ENCODE measurements at regions not wholly inside any gene's neighbourhood (a gene's known extent, or its start where the extent isn't known, plus 50 kb on each side); places are given as distances from the start of the nearest gene placed in this dataset.

DNA sequence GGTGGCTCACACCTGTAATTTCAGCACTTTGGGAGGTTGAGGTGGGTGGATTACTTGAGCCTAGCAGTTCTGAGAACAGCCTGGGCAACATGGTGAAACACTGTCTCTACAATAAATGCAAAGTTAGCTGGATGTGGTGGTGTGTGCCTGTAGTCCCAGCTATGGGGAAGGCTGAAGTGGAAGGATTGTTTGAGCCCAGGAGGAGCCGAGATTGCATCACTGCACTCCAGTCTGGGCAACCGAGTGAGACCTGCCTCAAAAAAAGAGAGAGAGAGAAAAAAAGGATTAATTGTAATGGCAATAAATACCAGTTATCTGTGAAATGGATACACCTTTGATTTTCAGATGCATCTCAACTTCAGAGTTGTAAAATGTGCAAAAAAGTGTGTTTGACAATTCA lies 58.8 kb downstream of the SPRY1 start:
- no peak for DNase-seq

DNA sequence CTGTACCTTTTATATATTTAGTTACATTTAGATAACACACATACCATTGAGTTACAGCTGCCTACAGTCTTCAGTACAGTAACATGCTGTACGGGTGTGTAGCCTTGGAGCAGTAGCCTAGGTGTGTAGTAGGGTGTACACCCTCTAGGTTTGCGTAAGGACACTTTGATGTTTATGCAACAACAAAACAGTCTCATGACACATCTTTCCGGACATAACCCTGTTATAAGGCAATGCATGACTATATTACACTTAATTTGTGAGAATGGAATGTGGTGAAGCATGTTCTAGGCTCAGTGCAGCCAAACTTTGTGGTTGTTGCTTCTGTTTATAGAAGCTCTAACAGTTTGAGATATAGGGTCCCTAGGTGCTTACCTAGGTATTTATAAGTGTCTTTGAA lies 65.4 kb downstream of the SPRY1 start:
- no peak for DNase-seq

DNA sequence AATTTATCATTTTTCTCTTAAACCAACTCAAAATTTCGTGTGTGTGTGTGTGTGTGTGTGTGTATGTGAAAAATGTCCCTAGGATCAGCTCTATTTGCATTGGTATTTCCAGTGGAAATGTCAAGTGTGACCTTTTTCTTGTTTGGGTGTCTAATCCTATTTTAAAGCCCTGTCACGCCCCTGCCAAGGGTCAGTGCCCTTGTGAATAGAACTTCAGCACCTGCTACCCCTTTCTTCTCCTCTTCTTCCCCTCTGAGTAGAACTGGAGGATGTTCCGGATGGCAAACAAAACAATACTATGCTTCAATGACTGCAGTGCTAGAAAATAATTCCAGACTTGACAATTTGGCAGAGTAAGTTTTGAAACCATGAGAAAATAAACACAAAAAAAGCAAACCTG lies 67.3 kb downstream of the SPRY1 start:
- no peak for DNase-seq

DNA sequence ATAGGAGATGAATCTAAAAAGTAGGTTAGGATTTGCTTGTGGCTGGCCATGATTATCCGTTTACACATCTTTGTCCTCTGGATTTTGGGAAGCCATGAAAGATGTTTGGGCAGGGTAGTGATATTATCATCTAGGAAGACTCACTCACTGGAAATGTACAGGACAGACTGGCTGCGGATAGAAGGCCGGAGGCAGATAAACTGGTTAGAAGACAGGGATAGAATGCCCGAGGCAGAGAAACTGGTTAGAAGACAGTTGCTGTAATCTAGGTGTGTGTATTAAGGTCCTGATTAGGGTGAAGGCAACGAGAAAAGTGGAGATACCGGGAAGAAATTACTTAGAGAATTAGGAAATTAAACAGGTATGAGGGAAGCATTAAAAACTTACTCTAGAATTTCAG lies 68.8 kb downstream of the SPRY1 start:
- DNase-seq = no peak

DNA sequence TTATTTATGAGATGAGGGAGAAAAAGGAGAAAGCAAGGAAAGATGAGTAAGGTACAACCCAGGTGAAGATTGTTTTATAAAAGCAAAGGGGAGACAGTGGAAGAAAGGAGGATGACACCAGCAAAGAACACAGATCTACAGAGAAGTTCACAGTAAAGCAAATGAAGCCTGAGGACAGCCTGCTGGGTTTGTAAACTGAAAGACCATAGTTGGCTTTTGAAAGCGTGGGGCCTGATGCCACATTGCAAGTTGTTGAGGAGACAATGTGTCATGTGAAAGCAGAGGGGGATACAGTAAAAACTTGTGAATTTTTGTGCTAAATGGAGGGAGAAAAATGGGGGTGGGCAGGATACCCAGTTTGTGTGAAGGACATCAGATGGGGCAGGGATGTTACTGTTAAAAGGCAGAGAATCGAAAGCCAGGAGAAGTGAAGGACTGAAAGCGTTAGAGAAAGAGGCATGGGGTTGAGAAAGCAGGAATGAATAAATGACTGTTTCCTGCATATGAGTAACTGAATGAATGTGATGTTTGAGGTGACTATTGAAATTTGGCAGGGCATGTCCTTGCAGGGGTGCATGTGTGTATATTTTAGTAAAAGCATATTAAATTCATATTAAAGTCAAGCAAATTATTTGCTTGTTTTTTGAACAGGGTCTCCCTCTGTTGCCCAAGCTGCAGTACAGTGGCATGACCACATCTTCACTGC lies 69.6 kb downstream of the SPRY1 start:
- DNase-seq = no peak

DNA sequence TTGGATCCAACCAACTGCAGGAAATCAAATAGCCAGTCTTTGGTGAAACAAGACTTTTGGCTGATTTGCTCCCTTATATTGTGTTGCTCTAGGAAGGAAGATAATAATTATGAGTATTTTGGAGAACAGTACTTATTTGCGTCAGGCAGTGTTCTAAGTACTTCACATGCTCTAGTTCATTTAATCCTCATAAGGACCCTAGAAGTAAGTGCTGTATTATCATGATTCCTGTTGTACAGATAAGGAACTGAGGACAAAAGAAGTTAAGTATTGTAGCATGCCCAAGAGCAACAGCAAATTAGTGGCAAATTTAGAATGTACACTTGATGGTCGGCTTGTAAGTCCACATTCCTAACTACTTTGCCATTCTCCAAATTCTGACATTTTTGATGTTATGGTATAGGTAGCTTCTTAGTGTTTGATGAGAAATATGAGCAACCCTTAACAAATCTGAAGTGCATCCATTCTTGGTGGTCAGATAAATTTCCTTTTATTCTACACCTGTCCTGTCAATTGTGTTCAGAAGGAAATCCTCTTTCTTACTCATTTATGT lies 72.0 kb downstream of the SPRY1 start:
- no peak for DNase-seq

DNA sequence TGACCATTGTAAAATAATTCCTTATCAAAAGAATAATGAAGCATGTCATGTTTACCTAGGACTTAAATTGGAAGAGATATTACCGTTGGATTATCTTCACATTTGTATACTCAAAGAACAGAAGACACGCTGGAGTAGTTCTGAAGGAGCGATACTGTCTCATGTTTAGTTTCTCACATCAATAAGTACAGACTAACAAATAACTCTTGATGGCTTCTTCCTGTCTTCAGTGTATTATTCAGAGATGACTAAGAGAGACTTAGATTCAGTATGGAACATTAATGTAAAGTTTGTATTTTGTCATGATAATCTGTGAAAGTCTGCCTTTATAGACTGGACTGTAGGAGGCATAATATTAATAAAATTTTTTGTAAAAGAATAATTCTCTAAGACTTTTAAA lies 72.7 kb downstream of the SPRY1 start:
- no peak for DNase-seq

DNA sequence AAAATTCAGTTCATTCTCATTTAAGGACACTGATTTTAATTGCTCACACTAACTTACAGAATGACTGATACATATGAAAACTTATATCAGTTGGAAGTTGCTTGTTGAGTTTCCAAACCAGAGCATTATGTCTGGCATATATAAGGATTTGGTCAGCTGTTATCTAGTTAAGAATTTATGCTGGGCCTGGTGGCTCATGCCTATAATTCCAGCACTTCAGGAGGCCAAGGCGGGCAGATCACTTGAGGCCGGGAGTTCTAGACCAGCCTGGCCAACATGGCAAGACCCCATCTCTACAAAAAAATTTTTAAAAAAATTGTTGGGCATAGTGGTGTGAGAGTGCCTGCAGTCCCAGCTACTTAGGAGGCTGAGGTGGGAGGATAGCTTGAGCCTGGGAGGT lies 73.1 kb downstream of the SPRY1 start:
- DNase-seq = no peak

DNA sequence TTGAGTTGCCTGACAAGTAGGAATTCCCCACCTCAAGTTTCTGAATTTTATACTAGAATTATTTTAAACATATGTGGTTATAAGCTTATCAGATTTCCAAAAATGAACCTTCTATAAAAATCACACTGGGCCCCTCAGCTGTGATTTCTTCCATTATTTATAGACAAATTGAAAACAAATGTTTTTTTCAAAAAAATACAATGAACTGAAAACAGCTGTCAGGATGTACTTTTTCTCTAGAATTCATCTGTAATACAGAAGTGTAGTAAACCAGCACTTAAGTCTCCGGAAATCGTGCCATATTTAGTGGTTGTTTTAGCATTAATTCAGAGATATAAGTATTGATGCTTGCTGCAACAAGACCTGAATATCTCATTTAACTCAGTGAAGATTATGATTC lies 74.0 kb downstream of the SPRY1 start:
- no peak for DNase-seq

DNA sequence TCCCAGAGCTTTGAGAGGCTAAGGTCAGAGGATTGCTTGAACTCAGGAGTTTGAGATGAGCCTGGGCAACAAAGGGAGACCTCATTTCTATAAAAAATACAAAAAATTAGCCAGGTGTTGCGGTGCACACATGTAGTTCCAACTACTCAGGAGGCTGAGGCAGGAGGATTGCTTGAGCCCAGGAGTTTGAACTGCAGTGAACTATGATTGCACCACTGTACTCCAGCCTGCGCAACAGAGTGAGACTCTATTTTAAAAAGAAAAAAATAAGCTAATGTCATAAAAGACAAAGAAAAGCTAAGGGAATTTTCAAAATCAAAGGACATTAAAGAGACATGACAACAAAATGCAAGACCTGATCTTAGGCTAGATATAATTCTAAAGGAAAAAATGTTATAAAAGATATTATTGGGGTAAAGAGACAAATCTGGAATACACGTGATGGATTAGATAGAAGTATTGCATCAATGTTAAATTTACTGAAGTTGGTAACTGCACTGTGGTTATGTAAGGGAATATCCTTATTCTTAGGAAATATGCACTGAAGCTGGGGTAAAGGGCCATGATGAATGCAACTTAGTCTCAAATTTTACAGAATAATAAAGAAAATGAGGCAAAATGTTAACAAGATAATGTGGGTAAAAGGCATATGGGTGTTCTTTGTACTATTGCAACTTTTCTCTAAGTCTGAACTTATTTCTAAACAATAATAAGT lies 75.2 kb downstream of the SPRY1 start:
- DNase-seq = no peak

DNA sequence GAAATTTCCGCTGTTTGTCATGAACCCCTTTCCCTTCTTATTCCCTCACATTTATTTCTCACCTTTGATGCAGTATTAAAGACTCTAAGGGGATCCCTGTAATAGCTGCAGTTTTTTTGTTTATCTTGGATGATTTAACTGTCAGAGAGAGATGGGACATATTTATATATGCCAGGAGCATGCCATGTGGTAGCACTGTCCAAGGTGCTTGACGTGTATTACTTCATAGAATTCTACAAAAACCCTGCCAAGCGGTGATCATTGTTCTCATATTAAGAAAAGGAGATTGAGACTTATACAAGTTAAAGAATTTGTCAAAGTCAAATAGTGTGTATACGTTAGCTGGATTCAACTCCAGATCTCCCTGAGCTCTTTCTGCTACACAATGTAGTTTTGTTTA lies 78.2 kb downstream of the SPRY1 start:
- DNase-seq = no peak

DNA sequence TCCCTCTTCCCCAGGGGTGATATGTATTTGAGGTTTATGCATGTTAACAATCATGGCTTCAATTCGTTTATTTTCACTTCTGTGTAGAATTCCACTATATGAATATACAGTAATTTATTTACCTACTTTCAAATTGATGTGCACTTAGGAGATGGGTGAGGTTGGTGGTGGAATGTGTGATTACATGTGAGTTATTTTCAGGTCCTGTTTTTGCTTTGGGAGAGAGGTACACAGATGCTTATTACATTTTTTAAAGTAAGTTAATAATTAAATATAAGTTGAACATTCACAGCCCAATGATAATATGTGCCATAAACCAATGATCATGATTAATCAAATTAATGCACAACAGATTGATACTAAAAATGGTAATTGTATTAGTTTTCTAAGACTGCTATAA lies 79.5 kb downstream of the SPRY1 start:
- DNase-seq = no peak

DNA sequence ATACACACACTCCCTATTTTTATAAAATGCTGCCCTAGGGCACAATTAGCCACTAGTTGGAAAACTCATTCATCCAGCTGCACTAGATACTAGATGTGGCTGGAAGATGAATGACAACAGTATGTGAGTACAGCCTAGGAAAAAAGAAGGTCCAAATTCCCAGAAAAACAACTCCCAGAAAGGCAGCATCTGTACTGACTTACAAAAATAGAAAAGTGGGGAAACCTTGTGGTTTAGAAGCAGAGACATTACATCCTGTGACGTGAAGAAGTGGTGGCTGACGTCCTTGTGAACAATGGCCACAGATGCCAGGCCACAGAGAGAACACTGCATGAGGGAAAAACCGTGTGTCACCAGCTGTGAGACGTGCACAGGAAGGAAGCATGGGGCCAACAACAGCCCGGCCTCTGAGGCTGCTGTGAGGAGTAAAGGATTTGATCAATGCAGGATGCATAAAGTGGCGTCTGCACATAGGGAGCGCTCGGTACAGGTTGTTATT lies 81.2 kb downstream of the SPRY1 start:
- DNase-seq = no peak

DNA sequence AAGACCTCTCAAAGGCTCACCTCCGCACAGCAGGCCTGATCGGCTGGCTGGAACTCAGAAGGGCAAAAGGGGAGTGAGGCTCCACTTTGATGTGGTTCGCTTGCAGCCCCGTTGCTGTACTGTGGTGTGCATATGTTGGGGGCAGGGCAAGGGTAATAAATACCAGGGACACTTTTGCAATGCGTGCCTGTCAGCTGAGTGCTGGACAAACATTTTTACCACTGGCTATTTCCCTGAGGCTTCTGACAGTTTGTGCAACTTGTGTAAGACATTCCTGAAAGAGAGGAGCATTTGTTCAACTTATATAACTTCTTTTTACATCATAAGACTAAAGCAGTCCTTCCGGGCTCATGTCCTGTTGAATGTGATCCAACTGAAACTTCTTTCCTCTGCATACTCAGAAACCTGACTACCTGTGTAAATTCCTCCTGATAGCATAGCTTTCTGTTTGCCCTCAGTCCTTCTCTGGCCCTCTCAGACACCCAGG lies 82.3 kb downstream of the SPRY1 start:
- peak; percentile 48 for DNase-seq

DNA sequence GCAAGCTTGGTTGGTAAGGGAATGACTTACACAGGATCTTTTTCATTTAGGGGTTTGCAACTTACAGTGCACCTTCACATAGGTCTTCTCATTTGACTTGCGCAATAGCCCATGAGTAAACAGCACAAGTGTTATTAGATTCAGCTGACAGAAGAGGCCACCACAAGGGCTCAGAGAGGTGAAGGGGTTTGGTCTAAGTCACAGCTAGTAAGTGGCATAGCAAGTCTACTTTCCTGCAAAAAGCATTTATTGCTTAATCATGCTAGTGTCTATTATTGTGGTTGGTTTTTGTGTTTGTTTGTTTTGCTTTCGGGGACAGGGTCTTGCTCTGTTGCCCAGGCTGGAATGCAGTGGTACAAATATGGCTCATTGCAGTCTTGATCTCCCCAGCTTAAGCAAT lies 83.3 kb downstream of the SPRY1 start:
- DNase-seq = no peak

DNA sequence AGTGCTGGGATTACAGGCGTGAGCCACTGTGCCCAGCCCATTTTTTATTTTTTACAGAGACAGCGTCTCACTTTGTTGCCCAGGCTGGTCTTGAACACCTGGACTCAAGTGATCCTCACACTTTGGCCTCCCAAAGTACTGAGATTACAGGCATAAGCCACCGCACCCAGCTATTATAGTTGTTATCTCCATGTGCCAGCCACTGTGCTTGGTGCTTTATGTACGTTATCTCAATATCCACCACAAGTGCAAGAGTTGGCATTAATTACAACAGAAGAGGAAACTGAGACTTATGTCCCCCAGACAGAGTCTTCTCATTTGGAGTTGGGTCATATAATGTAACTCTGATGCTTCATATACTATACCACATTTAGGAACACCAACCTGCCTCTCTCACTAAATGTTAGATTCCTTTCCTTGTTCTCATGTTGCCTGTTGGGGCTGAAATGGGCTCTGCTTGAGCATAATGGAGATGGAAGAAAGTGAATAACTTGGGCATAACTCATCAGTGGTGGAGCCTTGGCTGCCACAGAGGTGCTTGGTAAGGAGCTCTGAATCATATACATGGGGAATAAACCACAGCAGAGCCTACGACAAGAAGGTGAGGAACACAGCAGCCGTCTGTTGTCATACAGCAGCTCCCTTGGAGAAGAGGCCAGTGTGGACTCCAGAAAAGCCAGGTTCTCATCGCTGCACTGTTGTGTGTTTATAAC lies 84.3 kb downstream of the SPRY1 start:
- no peak for DNase-seq

DNA sequence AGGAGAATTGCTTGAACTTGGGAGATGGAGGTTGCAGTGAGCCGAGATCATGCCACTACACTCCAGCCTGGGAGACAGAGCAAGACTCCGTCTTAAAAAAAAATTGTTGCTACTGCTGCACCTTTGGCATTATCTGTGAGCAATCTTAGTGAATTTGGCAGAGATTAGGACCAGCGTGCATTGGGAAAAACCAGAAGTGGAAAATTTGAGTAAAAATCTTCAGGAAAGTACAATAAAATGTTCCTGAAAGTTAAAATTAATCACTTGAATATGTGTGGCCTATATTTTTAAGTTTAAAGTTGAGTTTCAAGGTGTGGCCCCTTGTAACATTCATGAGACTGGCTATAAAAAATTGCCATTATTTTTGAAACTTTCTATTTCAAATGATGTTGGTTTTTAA lies 85.1 kb downstream of the SPRY1 start:
- no peak for DNase-seq

DNA sequence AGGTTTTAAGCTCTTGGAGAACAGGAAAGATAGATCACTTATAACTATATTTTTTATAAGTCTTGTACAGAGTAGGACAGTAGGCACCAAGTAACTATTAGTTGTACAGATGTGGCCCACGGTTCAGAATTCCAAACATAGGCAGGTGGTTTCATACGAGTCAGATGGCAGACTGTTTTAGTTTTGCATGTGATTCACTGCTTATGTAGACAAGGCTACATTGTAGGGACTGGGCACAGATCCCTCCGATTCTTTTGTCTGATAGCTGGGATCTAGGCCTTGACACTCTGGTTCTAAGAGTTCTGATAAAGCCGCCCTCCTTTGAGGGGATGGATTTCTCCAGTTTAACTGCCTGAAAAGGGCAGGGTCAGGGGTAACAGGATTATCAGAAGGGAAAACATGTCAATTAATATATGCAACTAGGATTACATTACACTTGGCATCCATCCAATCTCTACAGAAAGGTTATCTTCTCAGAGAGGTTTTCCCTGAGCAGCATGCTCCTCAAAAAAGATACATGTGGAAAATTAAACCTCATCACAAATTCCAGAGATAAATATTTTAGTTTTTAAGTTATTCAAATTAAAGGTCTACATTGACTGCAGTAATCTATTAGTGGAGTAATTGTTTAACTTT lies 87.8 kb downstream of the SPRY1 start:
- no peak for DNase-seq

DNA sequence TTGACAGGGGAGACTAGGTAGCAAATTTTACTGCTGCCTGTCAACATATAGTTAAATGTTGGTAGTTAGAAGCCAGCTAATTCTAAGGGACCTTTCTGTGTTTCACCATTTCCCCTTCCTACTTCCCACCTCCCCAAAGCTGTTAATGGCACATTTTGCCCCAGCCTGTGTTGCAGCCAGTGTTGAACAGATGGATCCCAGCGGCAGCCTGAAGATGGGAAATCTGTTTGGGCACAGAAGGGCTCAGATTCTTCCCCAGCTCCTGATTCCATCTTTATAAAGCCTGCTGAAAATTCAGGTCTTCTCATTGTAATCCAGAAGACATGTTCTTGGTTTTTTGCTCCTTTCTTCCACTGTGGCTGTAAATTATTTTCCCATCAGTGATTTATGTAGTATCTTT lies 89.0 kb downstream of the SPRY1 start:
- DNase-seq = peak; percentile 36

DNA sequence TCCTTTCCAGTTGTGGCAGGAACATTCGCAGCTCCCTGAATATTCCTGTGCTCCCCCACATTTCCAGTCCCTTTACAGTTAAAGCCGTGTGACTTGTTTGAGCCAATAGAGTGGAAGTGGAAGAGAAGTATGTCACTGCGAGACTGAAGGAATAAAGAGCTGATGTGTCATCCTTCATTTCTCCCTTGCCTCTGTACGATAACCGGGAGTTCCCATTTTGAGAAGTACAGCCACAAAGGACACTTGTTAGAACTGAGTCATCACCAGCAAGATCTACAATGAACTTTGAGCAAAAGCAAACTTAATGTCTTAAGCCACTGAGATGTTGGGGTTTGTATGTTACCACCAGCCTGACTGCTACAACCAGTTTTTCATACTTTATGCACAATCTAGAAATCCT lies 92.3 kb downstream of the SPRY1 start:
- no peak for DNase-seq

DNA sequence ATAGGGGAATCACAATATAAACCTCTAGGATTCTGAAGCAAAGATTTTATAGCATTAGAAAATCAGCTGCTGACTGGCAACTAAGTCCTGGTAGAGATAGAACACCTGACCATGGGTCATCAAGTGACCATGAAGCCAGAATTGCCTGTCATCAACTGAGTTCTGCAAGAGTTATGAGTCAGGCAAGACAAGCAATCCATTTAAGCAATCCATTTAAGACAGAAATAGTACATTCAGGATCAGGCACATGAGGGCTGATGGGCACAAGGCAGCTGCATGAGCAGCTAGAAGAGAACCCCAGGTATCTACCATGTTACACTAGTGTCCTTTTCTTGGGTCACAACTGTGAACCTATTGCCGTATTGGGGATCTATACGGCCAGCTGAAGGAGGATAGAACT lies 98.9 kb downstream of the SPRY1 start:
- no peak for DNase-seq

DNA sequence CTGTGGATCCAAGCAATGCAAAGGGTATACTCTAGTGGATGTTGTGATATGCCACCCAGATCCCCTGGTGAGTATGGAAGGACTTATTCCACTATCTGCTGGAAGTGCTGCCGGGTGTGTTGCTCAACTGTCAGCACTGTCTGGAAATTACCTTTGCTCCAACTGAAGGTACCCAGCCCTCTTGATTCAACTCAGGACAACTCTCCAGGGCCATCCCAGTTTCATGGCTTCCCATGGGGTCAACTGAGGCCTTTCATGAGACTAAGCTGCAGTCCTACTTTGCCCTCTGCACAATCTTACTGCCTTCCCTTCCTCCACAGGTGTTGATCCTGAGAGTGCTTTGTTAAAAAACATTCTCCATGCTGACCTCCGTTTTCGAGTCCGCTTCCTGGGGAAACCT lies 99.8 kb downstream of the SPRY1 start:
- DNase-seq = no peak

DNA sequence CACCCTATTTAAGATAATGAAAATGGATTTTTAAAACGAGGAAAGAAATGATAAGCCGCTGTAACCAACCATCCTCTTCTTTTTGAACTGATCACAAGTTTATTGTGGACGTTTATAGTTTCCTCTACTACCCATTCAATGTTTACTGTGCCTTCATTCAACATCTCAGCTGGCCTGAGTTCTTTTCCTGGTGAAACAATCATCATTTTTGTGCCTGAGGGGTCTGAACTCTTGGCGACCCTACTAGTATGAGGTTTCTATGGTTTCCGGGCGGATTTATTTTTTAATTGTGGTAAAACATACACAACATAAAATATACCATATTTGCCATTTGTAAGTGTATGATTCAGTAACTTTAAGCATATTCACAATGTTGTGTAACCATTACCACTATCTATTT lies 100.7 kb downstream of the SPRY1 start:
- no peak for DNase-seq
